ENCODE measurements at regions not wholly inside any gene's neighbourhood (a gene's known extent, or its start where the extent isn't known, plus 50 kb on each side); places are given as distances from the start of the nearest gene placed in this dataset.
"Not testable (repeated sequence)": the region's sequence is repeated elsewhere in the genome, so short reads cannot be mapped to it uniquely, and the experiment has no call there.

DNA sequence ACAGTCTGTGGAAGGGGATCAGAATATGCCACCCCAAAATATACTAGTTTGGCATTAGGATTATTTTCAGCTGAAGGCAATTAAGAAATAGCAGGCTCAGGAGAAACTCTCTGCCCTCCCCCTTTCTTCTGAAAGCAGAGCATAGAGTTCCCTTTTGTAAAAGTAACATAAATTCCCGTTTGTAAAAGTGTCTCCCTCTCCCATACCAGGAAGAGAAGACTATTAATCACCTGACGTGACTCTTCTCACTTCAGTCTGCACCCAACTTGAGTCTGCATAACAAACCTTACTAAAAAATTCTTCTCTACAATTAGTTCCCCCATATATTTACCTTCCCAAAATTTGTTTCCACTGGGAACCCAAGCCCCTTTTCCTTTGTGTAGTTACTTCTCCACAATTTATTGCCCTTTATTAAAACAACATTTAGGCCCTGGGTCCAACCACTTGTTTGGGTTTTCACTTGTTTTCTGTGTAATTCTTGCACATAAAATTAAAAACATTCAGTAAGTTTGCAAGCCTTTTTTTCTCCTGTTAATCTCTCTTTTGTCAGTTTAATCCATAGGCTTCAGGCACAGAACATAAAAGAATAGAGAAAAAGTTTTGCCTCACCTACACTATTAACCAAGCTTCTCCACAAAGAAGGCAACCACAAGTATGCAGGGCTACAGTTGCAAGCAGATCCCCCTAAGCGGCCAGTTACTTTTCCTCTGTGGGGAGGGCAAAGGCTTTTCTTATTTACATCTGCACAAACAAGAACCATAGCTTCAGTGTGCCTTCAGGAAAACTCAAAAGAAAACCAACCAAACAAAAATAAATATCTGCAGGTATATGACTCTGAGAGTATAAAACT, 73.8 kb upstream of the EPCAM start:
- DNase-seq, result no peak

DNA sequence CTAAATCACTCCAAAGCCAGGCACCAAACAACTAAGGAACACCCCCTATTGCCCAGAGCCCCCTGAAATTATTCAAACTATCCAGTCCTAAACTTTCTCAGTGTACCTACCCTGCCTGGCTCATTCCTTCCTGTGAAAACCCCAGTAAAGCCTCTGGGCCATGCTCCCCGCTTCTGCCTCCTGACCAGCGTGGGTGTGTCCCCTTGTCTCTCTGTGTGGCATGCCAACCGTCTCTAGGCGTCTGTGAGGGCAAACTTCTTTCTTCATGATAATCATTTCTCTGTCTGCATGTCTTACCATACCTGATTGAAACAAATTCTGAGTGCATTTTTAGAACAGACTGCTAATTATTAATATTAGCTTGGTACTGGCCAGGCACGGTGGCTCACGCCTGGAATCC, 75.1 kb upstream of the EPCAM start:
- no peak for DNase-seq

- DNase-seq, result no peak
Observed at GRCh38 chr2:47288864-47289263, 80.2 kb upstream of the EPCAM start.

GRCh38 chr2:47283659-47284058, 85.5 kb upstream of the EPCAM start:
- DNase-seq, result no peak

GRCh38 chr2:47282621-47283272, 86.4 kb upstream of the EPCAM start:
- DNase-seq, result no peak

DNA sequence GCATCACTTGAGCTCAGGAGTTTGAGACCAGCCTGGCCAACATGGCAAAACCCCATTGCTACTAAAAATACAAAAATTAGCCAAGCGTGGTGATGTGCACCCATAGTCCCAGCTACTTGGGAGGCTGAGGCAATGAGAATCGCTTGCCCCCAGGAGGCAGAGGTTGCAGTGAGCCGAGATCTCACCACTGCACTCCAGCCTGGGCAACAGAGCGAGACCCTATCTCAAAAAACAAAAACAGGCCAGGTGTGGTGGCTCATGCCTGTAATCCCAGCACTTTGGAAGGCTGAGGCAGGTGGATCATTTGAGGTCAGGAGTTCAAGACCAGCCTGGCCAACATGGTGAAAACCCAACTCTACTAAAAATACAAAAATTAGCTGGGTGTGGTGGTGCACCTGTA, 89.6 kb upstream of the EPCAM start:
- DNase-seq, result not testable (repeated sequence)

DNA sequence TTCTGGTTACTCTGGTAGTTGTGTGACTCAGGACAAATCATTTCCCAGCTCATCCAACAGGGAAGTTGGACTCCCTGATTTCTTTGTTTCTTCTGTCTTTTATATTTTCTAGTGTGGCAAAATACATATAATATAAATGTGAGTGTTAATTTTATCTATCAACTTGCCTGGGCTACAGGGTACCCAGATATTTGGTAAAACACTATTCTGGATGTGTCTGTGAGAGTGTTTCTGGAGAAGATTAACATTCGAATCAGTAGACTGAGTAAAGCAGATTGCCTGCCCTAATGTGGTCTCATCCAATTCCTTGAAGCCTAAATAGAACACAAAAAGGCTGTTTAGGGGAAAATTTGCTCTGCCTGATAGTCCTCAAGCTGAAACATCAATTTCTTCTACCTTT, 91.1 kb upstream of the EPCAM start:
- no peak for DNase-seq

DNA sequence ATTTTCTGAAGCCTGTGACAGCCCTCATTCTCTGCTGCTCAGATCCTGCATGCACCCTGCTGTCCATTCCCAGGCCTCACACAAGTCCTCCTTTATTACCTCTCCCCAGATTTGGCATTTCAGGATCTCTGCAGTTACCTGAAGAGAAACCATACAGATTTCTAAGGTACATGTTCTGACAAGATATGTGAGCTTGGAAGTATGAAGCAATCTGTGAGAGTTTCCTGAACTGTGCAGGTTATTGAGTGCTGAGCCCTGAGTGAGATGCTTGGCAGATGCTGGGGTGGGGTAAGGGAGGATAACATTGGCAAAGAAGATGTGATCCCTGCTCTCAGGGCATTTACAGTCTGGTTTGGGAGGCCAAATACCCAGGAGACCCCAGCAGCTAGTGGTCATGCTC, 91.9 kb upstream of the EPCAM start:
- no peak for DNase-seq

DNA sequence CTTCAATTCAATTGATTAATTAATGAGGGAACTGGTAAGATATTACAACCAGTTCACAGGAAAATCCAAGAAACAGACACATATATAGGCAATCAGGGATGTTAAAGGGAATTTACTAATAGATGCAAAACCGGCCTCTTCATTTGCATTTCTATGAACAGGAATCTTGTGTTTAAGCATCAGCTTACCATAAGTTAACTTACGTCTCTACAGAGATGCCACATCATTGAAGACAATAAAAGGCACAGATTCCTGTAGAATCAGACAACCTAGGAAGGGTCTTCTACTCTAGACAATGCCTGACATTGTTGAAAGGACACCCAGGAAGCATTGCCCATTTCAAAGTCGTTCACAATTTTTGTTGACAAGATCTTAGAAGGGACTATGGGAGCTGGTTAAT, 93.0 kb upstream of the EPCAM start:
- DNase-seq, result no peak

- no peak for DNase-seq
Observed at GRCh38 chr2:47274054-47274782, 94.9 kb upstream of the EPCAM start.

DNA sequence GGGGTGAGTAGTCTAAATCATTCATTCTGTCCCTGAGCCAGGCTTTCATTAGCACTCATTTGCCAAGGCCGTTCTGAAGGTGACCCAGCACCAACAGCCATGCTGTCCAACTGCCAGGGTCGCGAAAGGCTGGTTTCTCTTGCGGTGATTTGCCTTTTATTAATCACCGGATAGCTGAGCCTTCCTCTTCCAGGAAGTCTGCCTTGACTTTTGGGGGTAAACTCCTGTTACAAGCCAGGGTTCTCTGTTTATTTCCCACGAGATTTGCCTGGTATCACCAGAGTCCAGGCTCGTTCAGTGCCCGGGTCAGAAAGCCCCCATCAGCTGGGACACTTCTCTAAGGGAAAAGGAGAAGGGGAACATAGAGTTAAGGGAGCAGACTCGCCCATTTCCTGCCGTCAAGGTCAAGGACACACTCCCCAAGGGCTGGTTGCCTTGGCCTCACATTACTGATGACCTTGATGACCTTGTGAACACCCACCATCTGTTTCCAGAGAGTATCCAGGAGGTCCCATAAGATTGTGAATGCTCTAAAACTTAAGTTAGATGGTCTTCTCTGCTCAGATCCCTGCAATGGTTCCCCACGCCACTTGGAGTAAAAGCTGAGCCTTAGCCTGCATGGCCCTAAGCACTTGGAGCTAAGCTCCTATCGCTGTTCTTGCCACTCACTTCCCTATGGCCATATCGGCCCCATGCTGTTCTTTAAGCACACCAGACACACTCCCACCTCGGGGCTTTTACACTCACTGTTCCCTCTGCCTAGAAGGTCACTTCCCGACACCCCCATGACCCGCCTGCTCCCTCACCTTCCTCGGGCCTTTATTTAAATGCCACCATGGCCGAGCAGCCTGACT, 96.0 kb upstream of the EPCAM start:
- DNase-seq, result no peak

GRCh38 chr2:47272031-47272864, 95.9 kb upstream of the CALM2 start:
- no peak for DNase-seq

DNA sequence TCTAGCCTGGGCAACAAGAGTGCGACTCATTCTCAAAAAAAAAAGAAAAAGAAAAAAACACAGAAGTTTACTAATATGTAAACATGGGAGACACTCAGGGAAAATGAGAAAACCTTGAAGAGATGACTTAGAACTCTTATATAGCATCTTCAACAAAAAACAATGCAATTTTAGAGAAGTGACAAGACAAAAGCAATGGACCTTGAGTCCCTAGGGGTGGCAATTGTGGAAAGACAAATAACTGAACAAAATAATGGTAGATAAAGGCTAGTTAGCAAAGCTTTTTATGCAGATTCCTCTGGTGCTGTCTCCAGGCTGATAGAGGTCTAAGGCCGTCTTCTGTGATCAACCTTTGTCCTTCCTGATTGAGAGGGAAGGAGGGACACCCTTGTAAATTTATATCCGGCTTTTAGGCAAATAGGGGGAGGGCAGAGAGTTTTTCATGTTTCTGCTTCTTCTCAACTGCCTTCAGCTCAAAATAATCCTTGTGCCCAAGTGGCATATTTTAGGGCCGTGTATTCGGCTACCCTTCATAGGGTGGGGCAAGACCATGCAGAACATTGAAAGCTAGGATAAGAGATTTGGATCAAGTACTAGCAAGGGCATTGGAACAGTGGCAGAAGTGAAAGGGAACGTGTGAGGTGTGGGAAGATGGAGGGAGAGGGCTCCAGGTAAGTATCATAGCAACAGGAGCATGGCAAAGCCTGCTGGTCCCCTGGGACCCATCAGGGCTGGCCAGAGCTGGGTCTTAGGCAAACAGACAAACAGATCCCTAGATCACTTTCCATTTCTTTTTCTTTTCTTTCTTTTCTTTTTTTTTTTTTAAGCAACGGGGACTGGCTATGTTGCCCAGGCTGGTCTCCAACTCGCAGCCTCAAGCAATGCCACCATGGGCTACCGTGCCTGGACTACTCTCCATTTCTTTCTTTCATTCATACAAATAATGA, 95.0 kb upstream of the CALM2 start:
- DNase-seq, result no peak

DNA sequence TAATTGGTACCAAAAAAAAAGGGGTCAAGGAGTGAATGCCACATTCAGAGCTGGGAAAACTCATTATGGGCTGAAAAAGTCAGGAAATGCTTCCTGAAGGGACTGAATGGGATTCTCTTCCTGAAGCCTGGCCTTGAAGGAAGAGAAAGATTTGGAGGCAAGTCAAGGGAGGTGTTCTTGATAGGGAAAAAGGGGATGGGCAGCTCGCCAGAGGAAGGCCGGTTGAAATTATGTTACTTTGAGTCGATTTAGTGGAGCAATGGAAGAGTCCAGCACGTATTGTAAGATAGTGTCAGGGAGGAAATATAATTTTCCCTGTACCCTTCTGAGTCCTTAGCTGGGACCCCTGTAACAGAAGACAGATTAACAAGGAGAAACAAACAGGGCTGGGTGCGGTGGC, 94.1 kb upstream of the CALM2 start:
- DNase-seq, result no peak

GRCh38 chr2:47269316-47270232, 93.3 kb upstream of the CALM2 start:
- DNase-seq, result no peak

DNA sequence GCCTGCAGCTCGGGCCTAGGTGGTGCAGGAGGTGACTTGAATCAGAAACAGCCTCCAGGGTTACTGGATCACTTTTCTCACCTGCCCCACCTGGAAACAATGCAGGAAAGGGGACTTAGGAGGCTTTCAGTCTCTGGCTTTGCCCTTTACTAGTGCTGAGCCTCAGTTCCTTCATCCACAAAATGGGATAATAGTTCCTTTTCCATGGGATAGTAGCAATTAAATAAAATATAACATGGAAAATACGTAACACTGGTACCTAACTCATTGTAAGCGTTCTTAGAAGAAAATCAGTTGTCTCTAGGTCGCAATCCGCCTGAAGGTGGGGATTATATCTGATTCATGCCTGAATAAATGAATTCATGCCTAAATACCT, 91.4 kb upstream of the CALM2 start:
- no peak for DNase-seq

DNA sequence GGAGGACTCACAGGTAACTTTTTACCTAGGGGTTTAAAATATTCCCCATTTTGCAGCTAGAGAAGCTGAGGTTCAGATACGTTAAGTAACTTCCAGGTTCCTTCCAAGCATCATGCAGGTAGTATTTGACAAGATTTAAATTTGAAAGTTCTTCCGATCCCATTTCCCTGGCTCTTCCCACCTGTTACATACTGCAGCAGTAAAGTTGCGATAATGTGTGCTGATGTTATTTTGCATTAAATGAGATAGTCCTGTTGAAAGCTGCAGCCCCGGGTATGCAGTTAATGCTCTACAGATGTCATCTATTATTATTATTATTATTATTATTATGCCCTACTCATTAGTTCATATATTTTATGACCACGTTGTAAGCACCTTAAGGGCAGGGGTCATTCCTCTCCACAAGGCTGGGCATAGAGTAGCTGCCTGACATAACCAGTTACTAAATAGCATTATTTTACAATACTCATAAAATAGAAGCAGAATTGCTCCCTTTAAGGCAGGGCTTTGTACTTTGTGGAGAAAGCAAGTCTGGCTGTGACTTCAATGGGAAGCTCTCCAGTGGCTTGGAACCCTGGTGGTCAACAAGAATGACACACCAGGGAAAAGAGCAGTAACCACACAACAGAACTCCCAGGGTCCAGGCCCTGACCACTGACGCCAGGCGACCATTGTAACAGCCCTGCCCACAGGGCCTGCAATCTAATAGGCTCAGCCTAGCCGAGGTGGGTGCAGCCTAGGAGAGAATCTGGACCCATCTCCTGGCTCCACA, 90.8 kb upstream of the CALM2 start:
- no peak for DNase-seq

- DNase-seq, result no peak
Observed at GRCh38 chr2:47265751-47266231, 89.5 kb upstream of the CALM2 start.

DNA sequence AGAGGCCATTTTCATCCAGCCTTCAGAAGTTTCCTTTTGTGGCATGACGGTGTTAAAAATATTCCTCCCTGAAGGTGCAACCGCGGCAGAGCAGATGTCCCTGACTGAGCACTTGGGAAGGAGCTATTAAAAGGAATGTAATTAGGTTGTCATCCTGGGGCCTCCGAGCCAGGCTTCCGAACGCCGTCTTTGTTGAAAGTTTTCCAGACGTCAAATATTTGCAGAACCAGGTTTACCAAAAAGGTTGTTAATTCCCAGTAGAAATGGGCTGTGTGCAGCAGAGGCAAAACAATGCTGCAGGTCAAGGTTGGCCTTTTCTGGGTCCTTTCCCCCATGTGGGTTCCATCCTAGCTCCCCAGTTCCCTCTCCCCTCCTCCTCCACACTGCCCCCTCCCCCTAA, 88.8 kb upstream of the CALM2 start:
- no peak for DNase-seq
